Left colon (tissue), 2 donors: ENCODE measurements at regions not wholly inside any gene's neighbourhood (a gene's known extent, or its start where the extent isn't known, plus 50 kb on each side); places are given as distances from the start of the nearest gene placed in this dataset.

Experiments
- ATAC-seq: fragments of 200-7000 bp; cut with Tn5 transposase; one replicate; pipeline ENCODE4 v1.9.1; 2020; ENCODE audit warnings: mild to moderate bottlenecking, moderate library complexity
- DNase-seq, 2 donors: peaks; one replicate each; pipeline ENCODE4 v3.0.0-alpha.2; 2020
- intact Hi-C, 2 donors: fragments of 100-400 bp; cut with DNase I in 1 of 2; cut with micrococcal nuclease in 1 of 2; formaldehyde crosslinking; loops; one replicate each; pipeline versions ENCODE4 v1.11.2 to v1.14.0; 2022; cut with DNase I, micrococcal nuclease
- donor health status: DM: no; HTN: no; CAD: no.
- donor health status: DM: yes; HTN: yes; CAD: no.

DNA sequence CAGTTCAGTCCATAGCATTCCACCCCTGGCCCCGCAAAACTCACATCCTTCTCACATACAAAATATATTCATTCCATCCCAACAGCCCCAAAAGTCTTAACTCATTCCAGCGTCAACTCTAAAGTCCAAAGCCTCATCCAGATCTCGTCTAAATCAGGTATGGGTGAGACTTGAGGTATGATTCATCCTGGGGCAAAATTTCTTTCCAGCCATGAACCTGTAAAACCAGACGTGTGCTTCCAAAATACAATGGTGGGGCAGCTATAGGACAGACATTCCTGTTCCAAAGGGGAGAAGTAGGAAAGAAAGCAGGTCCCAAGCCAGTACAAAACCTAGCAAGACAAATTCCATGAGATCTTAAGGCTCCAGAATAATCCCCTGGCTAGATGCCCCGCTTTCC lies 76.9 kb downstream of the CLDN34 start:
- DNase-seq (no peak), ATAC-seq (no peak)
- intact Hi-C loops = no loop called here

- ATAC-seq = no peak
- no peak for DNase-seq
- intact Hi-C loops = no loop called here
Measured at GRCh38 chrX:10045327-10046000, 78.3 kb downstream of the CLDN34 start.

GRCh38 chrX:10047133-10047532 lies 80.0 kb downstream of the CLDN34 start:
- intact Hi-C loops = no loop called here
- no peak for DNase-seq
- ATAC-seq = no peak

DNA sequence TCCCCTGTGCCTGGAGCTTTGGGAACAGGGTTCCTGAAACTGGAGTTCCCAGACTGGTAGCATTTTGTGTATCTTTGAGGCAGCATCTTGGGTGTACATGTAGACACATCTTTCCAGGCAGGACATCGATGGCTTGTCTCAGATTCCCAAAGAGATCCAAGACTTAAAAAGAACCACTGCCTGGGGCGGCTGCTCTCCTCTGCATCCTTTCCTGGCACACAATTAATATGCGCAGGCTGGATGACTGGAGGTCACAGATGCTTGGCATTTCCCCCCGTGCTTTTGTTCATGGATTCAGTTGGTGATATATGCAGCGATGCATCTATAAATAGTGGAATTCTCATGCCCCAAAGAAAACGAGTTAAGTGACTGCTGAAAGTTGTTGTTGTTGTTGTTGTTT lies 80.5 kb downstream of the CLDN34 start:
- no peak for DNase-seq
- intact Hi-C loops = no loop called here
- ATAC-seq = no peak

DNA sequence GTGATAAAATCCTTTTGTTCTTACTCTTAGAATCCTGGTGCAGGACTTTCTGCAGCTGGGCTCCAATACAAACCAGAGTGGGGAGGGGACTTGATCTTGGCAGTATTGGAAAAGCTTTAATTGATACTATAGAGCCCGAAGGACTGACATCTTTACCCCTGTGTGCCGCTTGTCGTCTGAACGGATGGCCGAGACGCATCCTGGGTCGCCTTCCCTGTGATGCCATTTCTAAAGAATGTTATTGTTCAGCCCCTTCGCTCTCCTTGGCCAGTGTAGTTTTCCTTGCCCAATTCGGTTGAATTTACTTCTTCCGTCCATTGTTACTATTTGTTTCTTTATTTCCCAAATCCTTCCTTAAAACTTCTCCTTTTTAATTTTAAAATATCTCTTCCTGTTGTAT lies 80.9 kb downstream of the CLDN34 start:
- DNase-seq = no peak
- no peak for ATAC-seq
- intact Hi-C loops = no loop called here

GRCh38 chrX:10048707-10049106 lies 81.5 kb downstream of the CLDN34 start:
- DNase-seq (no peak), ATAC-seq (no peak)
- intact Hi-C loops = no loop called here

DNA sequence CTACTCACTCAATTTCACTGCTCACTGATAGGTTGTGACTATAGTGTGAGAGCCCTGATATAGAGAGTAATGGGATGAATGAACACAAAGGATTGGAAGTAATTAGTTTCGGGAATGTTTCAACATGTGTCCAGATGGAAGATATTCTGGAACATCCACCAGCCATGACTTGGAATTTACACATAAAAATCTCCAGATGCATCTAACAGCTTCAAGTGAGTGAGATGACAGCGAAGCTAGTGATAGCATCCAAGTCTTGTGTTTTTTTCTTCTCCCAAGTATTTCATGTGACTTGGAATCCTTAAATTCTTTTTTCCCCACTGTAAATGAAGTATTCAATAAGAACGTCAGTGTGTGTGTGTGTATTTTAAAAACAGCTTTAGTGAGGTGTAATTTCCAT lies 82.1 kb downstream of the CLDN34 start:
- DNase-seq (no peak), ATAC-seq (no peak)
- intact Hi-C loops = no loop called here

GRCh38 chrX:10050481-10050880 lies 83.3 kb downstream of the CLDN34 start:
- no peak for ATAC-seq
- DNase-seq = no peak

DNA sequence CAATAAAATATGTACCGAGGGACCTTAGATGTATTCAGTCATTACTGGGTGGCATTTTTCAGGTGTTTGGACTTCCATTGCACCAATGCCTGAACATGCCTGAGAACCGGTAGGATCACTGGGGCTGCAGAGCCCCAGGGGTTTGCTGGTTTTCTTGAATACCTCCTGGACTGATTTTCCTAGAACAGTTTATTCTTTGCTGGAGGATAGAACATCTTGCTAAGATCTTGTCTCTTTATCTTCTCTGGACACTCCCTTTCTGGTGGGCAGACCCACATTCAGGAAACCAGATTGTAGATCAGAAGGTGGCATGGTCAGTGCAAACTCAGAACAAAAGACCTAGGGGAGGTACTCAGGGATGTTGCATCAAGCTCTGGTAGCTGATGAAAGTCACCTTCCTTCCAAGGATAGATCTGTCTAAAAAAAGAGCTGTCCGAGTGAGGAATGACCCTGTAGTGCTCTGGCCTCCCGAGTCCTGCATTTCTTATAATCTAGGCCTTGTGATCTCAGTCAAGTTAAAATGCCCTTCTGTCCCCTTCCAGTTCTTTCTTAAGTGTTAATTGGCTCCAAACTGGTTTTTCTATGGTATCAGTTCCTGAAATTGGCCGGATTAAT lies 84.8 kb downstream of the CLDN34 start:
- intact Hi-C loops = no loop called here
- DNase-seq (no peak), ATAC-seq (no peak)

More at GRCh38 chrX:10050481-10050880, 83.3 kb downstream of the CLDN34 start:
- intact Hi-C loops = no loop called here

GRCh38 chrX:10052906-10053625 lies 85.9 kb downstream of the CLDN34 start:
- ATAC-seq = no peak
- intact Hi-C loops = no loop called here
- DNase-seq = no peak

GRCh38 chrX:10054396-10054795 lies 87.2 kb downstream of the CLDN34 start:
- DNase-seq (no peak), ATAC-seq (no peak)
- intact Hi-C loops = no loop called here

- intact Hi-C loops = no loop called here
- ATAC-seq (no peak), DNase-seq (no peak)
Measured at GRCh38 chrX:10055430-10055829, 88.3 kb downstream of the CLDN34 start.

- intact Hi-C loops = no loop called here
- ATAC-seq = no peak
- no peak for DNase-seq
Measured at GRCh38 chrX:10062352-10062751, 94.4 kb upstream of the CLCN4 start.

DNA sequence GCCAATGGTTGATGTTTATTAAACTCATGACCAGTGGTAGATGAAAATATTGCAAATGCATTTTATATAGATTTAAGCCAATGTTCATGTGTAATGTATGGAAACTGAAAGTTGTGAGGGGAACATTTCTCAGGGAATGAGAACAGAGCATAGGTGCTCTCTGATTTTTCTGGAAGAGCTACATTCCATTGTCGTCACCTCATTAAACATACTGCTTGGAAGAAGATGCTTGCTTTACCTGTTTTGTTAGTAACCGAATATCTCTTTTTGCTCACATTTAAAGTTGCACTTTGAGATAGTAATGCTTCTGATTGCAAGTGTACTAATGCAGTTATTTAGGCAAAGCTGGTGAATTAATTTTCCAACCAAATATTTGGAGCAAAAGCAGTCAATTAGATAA lies 93.8 kb upstream of the CLCN4 start:
- intact Hi-C loops = no loop called here
- no peak for DNase-seq
- ATAC-seq = no peak

GRCh38 chrX:10064736-10065135 lies 92.0 kb upstream of the CLCN4 start:
- ATAC-seq = no peak
- intact Hi-C loops = no loop called here
- no peak for DNase-seq

DNA sequence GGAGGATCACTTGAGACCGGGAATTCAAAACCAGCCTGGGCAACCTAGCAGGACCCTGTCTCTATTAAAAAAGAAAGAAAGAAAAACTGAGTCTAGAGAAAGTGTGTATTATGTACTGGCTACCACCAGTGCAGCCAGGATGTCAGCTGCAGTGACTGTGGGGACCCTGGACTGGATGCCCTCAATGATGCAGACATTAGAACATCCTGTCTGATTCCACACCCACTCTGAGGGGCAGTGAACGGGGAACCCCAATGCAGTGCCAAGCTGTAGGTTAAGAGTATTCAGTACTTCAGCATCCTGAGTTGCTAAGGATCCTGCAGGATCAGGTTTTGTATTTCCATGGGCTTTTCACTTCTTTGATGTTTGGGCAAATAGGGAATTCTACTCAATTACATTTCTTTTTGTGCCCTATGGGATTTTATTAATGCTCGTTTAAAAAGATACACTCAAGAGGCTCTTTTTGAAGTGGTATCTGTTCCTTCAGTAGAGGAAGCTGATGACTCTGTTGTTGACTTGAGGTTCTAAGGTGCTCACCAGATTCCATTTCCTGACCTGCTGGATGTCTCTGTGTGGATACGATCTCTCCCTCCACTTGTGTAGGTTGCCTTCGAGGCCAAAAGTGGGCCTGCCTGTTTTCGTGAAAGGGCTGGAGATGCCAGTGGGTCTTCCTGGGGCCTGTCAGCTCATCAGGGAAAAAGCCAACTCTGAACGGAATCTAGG lies 85.9 kb upstream of the CLCN4 start:
- no peak for DNase-seq
- no peak for ATAC-seq
- intact Hi-C loops = no loop called here

GRCh38 chrX:10071451-10072144 lies 85.2 kb upstream of the CLCN4 start:
- DNase-seq (no peak), ATAC-seq (no peak)
- intact Hi-C loops = no loop called here

DNA sequence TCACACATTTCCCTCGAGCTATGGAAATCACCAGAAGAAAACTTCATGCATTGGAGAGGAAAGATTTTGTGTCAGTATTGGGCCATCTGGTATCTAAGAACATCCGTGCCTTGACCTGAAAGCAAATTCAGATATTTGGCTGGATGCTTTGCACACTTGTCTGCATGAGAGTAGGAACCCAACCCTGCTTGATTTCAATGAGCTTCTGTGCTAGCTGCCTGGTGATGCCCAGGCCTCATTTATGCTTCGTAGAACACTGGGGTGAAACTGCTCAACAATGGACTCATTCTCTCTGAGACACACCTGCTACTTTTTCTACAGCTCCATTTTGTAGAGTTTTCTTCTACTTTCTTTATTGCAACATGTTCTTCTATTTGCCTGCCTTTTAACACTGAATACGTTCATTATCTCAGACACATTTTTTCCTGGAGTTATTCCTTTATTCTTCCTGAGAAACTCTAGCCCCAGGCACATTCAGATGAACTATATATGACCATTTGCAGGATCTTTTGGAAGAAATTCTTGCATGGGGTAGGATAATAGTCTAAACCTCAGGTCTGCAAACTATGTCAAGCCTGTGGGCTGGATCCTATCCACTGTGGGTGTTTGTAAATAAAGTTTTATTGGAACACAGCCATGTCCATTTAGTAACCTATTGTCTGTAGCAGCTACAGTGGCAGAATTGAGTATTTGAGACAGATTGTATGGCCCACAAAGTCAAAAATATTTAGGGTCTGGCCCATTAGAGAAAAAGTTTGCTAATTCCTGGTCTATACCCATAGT lies 83.8 kb upstream of the CLCN4 start:
- ATAC-seq (no peak), DNase-seq (no peak)
- intact Hi-C loops = no loop called here

DNA sequence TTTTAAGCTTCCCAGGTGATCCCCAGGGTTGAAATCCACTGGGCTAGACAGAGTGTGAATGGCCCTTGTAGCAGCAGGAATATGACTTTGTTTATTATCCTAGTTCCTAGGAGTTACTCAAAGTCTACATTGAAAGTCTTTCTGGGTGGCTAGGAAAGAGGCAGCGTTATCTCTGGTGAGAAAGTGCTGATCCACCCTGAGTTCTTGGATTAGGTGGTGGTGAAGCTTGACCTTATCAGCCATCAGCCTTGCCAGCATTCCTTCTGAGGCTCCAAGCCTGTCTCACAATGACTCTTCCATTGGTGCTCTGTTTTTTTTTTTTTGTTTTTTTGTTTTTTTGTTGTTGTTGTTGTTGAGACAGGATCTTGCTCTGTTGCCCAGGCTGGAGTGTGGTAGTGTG lies 83.1 kb upstream of the CLCN4 start:
- DNase-seq (no peak), ATAC-seq (no peak)
- intact Hi-C loops = no loop called here
